GM12874 (cell line): ENCODE measurements at regions not wholly inside any gene's neighbourhood (a gene's known extent, or its start where the extent isn't known, plus 50 kb on each side); places are given as distances from the start of the nearest gene placed in this dataset.

Experiments used
- TF ChIP-seq, protein P1 (sequence below): IDR thresholded peaks from 2 replicates; pipeline ENCODE4 v1.5.1; 2011; ENCODE audit warnings: low read depth, mild to moderate bottlenecking, control low read depth, low read length, moderate library complexity; ENCODE audit not compliant: insufficient read depth

DNA sequence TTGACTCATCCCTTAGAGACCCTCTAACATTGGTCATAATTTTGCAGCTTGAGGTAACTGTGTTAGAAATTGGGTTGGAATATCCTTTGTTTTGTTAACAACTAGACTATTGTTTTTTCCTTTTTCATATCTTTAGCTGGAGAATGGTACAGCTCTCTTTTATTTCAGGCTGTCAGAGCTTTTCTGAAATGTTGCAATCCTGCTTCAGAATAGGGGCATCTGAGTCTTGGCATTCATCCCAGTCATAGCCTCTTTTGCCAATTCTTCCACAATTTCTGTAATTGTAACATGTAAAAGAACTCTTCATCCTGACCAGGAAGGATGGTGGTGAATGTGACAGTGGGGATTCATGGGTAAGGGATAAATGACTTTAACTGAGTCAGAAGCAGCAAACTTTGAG is 128.7 kb downstream of the FHIP1A start:
- TF ChIP-seq, protein P1, sequence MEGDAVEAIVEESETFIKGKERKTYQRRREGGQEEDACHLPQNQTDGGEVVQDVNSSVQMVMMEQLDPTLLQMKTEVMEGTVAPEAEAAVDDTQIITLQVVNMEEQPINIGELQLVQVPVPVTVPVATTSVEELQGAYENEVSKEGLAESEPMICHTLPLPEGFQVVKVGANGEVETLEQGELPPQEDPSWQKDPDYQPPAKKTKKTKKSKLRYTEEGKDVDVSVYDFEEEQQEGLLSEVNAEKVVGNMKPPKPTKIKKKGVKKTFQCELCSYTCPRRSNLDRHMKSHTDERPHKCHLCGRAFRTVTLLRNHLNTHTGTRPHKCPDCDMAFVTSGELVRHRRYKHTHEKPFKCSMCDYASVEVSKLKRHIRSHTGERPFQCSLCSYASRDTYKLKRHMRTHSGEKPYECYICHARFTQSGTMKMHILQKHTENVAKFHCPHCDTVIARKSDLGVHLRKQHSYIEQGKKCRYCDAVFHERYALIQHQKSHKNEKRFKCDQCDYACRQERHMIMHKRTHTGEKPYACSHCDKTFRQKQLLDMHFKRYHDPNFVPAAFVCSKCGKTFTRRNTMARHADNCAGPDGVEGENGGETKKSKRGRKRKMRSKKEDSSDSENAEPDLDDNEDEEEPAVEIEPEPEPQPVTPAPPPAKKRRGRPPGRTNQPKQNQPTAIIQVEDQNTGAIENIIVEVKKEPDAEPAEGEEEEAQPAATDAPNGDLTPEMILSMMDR, result no peak

DNA sequence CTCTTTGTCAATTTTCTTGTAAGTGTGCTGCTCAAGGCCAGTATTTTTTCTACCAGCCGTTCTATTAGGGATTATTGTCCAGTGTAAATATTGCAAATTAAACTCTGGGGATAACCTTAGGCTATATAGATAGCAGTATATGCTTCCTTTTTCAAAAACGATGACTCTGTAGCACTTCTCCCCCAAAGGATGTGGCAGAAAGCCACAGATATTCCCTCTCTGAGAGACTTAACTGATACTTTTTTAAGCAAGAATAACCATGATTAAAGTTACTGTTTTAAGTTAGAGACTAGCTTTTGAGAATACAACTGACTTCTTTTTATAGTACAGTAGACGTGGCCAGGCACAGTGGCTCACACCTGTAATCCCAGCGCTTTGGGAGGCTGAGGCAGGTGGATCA is 130.0 kb downstream of the FHIP1A start:
- TF ChIP-seq, protein P1, result no peak

- TF ChIP-seq, protein P1, result no peak
These were observed 131.9 kb downstream of the FHIP1A start for GRCh38 chr4:151540728-151541388.

DNA sequence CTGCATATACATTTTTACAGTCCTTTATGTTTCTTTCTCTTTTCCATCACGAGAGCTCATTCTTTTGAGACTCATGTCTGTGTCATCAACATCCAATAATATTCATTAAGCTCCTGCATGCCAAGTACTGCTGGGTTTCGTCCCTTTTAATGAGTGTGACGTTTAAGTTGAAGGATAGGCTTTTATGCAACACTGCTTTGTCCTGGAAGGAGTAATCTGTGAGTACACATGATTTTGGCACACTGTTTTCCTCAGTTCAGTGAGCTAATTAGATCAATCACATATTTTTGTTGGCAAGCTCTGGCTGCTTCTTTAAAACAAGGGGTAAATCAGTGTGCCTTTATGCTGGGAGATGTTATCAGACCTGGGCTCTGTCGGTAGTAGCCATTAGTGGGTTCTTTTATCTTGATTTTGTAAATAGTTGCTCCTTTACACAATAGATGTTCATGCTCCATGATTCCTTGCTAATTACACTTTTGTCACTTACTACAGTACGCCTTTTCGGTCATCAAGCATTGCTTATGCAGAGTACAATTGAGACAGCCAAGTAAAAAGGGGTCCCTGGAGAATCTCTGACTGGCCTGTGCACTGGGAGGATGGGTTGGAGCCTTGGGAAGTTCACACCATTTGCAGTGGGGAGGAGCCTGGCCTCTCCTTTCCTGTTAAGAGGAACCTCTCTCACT is 132.6 kb downstream of the FHIP1A start:
- TF ChIP-seq, protein P1, result no peak

DNA sequence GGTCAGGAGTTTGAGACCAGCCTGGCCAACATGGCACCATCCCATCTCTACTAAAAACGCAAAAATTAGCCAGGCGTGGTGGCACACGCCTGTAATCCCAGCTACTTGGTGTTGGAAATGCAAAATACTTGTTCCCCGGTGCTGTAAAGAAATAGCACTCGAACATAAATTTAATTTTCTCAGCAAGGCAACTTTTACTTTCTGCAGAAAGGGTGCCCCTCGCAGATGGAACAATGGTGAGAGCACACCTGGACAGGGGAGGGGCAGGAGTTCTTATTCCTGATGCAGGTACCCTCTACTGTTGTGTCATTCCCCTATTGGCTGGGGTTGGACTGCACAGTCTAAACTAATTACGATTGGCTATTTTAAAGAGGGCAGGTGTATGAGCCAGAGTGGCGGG is 139.7 kb downstream of the FHIP1A start:
- TF ChIP-seq, protein P1, result no peak

DNA sequence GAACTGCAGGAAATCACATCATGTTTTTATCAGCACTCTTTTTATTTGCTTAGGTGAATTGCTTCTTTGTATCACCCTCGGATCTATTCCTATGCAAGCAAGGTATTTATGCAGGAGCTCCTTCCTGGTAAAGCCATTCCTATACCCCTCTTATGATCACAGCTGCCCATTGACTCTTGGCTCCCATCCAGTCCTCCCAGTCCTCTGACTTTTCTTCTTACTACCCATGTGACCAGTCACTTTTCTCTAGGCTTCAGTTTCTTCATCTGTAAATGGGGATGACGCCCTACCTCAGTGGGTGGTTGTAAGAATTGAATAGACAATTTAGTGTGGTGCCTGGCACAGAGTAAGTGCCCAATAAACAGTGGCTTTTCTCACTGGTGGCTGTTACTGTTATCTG is 144.9 kb downstream of the FHIP1A start:
- TF ChIP-seq, protein P1, result no peak

DNA sequence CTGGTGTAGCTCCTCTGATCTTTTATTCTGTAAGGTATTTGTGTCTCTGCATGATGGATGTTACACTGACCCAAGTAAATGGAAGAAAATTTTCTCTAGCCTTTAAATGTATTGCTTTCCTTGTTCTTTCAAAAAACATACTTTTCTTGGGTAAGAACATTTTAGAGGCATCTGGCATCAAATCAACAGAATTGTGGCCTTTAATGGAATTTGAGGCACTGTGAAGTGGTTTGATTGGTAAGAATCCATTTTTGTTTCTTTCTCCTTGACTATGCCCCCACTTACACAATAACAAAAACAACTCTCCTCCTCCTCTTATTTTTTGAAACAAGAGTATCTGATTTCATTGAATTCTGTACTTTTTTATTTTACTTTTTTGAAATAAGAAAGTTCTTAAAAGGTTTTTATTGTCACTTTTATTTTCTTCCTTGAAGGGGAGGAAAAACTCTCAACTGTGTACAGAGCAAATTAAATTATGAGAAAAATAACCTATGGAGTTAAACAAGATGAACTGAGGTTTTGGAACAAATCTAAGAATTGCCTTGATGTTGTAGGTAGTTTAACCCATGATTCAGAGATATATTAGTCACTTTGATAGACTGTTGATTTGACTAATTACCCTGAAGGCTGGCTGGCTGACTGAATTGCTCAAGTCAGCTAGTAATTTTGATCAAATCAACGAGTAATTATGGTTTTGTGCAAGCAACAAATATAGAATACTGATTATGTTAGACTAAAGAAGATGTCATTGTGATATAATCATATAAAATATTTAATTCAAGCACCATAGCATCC is 146.4 kb downstream of the FHIP1A start:
- TF ChIP-seq, protein P1, result no peak
